HG02885 (cell line): ENCODE measurements at regions not wholly inside any gene's neighbourhood (a gene's known extent, or its start where the extent isn't known, plus 50 kb on each side); places are given as distances from the start of the nearest gene placed in this dataset.

Source experiments
- ATAC-seq: cut with Tn5 transposase; IDR thresholded peaks from one replicate; pipeline ENCODE4 v1.9.1; 2021; ENCODE audit warnings: mild to moderate bottlenecking; ENCODE audit not compliant: unreplicated experiment, poor library complexity

DNA sequence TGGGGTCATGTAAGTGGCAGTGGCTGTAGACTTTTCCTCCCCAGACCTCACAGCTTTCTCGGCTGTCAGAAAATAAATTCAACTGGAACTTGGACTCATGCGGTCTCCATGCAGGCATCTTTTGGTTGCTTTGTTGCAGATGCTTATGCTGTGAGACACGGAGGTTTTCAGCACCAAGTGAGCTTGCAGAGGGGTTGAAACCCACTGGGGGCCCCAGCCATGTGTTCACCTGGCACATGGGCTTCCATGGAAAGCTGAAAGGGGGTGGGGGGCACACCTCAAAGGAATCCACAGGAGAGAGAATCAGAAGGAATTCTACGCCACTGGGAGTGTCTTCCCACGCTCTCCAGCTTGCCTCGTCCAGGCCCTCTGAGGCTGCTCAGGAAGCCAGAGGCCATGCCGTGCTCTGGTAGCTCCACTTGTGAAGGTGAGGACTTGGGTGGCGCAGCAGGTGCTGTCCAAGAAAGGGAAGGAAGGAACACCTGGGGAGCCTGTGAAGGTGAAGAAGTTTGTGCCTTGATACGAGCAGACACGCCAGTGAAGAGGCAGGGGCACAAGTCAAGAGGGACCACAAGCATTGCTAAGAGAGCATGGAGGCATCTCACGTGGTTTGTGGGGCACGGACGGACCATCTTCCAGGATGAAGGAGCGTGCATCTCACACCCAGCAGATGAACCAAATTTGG is 134.3 kb upstream of the PMEPA1 start:
- no peak for ATAC-seq

DNA sequence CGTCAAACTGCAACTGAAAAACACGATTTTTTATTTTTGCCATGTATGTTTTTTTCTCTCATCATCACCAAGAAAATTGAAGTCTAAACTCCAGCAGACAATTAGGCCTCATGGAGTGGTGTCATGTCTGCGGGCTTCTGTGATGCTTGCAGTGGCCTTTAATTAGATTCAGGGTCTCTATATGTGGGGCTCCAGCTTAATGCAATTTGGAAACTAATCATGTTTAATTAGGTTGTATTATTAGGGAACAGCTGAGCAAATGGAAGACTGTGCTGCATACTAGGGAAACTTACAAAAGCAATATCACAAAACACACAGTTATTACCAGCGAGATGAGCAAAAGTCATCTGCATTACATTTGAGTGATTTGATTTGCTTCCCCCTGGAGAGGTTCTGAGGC is 132.9 kb upstream of the PMEPA1 start:
- no peak for ATAC-seq

DNA sequence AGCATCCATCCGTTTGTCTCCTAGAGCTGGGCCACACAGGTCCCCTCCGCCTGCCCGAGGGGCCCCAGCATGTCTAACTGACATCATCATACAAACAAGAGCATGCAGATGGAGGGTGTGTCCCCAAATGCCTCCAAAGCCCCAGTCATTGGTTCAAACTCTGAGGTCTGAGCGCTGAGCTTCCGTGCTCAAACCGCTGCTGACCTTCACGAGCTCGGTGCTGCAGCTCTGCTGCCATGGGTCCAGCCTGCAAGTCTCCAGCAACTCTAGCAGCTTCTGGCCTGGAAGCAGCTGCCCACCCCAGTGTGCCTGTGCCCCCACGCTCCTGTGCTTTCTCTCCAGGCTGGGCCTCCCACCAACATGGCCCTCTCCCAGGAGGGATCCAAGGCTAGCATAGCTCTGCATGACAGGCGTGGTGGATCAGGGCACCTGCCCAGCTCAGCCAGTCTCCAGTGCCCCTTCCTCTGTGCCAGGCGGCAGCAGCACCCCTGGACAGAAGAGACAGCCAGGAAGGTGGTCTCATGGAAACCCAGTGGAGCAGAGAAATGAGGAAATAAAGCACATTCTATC is 131.6 kb upstream of the PMEPA1 start:
- ATAC-seq = no peak

DNA sequence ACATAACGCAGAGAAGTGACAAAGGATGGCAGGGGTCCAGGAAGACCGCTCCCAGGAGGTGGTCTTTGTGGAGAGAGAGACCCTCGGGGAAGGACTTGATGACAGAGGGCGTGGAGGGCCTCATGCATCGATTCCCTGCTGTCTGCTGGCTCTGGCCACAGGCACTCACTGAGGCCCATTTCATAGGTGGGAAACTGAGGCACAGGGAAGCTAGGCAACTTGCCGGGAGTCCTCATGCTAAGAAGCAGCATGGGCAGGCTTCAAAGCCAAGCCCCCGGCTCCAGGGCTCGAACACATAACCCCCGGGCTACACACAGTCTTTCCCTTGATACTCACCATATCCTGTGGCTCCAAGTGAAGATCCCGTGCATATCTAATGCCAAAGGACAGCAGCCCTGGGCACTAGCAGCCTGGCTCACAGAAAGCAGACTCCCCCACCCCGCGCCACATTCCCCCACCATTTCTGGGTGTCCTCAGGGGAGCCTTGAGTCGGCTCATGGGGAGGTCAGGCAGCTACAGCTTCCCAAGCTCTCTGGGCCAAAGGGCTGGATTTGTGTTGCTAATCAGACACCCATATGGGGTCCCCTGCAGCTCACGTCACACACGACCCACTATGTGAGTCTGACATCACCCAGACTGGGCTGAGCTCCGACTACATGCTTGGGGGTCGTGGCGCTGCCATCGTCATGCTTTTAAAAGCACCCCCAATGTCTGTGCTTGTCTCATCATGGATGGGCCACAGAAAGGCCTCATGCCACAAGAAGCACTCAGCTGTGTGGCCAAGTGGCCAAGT is 130.9 kb upstream of the PMEPA1 start:
- ATAC-seq = no peak

DNA sequence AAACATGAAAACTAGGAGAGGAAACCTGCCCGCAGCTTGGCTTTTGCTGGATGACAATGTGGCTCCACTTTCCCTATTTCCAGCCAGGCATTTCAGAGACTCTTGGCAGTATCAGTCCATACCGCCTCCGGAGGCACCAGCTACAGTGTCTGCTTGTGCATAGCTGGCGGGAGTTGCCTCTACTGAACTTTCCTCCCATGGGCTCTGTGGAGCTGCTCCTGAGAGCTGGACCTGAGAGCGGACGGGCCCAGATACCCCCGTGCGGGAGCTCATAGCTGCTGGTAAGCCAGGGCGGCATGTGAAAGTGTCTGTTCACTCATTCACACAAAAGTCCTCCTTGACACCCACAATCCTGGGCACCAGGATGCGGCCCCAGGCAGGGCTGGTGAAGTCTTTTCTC is 130.3 kb upstream of the PMEPA1 start:
- no peak for ATAC-seq

DNA sequence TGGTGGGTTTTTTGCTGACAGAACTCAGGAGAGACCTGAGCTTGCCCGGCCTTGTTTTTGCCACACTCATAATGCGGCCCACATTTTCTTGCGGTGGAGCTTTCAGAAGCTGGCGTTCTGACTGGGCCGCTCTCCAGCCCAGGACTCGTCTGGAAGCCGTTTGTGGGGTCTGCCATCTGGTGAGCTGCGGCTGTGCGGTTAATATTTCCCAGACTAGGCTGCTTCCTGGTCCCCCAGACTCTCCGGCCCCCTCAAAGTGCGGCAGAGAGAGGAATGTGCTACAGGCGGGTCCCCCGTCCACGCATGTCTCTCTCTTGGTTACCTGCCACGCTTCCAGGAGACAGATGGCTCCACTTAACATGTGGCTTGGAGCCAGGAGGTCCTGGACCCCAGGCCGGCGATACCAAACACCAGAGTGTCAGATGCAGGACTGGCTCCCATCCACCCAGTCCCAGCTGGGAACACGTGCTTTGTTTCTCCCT is 128.9 kb upstream of the PMEPA1 start:
- no peak for ATAC-seq

DNA sequence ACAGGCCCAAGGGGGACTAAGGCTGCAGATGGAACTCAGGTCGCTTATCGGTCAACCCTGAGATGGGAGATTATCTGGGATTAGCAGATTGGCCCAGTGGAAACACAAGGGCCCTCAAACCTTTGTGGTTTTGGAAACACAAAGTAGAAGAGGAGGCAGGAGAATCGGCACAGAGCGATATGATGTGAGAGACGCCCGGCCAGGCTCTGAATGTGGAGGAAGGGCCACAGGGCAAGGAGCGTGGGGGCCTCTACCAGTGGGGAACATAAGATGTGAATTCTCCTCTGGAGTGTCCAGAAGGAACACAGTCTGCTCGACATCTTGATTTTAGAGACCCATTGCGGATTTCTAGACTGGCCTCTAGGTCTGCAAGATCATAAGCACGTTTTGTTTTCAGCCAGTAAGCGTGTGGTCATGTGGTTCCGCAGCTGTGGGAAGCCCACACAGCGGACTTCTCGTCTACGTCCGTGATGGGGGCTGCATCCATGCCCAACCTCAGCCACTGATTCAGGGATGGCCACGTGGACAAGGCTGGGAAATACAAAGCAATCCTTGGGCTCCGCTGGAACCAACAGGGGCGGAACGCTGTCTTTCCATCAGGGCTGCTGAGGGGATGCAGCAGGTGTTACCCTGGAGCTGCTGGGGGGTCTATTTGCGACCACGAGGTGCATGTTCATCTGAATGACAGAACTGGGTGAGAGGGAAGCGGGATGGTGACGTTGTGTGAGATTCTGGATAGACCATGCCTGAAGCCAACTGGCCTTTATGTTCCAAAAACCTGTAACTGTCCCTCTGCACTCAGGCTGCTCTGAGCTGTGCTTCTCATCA is 127.6 kb upstream of the PMEPA1 start:
- no peak for ATAC-seq

DNA sequence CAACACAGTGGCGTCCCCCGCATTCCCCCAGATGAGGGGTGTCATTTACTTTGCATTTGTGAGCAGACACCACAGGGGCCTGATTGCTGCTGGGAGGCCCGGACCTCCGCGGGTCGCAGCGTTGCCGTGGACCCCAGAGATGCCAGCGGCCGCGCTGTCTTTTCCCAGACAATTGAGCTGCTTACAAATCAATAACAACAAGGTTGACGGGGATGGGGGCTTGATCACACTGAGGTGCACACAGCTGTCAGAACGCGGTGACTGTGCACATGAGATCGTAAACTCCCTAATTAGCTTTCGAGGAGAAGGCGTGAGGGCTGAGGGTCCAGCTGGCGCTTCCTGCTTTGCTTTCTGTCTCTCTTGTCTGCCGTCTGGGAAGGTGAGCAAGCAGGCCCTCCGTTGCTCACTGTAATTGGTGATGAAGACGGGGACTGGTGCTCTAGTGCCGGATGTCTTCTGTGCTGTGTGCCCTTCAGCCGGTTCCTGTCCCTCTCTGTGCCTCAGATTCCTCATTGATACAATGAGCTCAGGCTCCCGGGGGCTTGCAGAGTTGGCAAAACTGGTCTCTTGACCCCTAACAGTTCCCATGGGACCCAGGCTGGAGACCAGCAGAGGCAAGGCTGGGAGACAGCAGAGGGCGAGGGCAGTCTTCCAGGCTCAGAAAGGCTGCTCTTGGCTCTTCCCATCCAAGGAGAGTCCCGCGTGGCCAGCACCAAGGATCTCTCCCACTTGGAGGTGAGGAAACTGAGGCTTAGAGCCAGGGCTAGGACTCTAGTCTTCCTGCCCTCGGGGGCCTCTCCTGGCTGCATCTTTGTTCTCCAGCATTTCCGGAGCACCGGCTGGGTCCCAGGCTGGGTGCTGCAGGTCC is 126.0 kb upstream of the PMEPA1 start:
- no peak for ATAC-seq

DNA sequence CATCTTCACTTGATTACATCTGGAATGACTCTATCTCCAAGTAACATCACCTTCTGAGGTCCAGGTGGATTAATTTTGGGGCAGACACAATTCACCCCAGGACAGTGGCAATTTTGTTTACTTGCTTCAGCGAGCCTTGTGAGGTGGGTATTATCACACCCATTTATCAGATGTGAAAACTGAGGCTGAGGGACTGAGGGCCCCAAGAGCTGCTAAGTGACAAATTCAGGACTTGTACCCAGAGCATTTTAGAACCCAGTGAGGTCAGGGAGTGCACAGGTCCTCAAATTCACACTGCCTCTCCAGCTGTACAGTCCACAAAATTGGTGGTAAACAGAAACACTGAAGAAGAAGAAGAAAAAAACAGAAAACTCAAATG is 125.2 kb upstream of the PMEPA1 start:
- no peak for ATAC-seq

DNA sequence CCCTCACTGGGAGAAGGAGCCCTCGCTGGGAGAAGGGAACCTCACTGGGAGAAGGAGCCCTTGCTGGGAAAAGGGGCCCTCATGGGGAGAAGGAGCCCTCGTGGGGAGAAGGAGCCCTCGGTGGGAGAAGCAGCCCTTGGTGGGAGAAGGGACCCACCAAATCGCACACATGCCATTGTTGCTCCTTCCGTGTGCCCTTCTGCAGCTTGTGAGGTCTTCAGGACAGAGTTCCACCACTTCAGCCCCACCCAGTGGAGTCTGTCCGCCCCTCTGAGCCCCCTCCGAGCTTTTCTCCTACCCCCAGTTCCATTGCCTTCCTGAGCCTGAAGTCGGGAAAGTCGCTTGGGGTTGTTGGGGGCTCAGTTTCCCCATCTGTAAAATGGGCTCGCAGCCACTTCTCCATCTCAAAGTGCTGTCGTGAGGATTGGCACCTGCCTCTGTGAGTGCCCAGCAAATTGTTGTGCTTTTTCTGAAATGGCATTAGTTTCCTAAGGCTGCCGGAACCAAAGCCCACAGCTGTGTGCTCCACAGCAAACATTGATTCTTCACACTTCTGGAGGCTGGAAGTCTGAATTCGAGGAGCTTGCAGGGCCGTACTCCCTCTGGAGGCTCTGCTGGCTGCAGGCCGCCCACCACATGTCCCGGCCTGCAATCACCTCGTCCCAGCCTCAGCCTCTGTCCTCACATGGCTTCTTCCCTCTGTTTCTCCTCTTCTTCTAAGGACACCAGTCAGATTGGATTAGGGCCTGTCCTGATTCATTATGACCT is 124.7 kb upstream of the PMEPA1 start:
- no peak for ATAC-seq

DNA sequence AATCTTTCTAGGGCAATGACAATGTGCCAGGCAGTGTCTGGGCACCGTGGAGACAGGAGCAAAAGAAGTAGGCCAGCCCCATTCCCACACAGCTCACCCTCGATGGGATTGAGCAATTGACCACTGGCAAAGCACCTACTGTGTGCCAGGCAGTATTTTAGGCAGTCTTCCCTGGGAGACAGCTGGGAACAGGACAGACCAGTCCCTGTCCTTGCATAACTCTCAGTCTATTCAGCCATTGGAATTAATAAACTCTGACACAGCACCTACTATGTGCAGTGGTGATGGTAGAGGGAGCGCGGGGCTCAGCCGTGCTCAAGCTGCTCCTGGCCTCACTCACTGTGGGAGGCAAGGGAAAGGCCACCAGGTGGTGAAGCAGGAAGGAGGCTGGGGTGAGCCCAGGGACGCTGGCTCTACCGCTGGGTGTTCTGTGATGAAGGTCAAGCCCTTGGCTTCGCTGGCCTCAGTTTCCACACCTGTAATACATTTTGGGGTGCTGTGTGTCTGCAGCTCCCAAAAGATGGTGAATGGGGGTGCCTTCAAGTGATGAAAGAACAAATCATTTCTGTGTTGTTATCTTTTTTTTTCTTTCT is 122.3 kb upstream of the PMEPA1 start:
- ATAC-seq = no peak

DNA sequence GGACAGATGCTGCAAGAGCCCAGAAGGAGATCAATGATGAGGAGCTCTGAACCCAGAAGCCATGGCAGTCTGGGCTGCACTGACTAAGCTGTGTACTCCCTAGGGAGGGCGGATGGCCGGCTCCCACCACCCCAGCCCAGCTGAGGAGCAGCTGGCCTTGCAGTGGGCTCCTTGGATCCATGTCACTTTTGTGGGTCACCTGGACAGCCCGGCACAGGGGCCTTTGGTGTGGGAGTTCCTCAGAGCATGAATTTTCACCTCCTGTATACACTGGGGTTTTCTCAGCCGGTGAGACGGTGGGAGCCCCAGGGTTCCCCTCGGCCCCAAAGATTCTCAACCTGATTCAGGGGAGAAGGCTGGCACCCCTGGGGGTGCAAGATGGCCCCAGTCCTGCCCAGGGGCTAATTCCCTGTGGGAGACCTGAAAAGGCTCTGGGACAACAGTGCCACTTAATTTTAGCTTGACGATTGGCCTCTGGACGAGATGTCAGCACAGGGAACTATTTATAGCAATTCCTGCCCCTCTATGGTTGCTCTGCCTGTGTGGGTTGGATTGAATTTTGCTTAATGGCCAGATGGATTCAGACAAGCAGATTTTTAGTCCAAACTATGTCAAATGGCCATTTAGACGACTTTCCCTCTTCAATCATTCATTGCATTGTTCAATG is 121.6 kb upstream of the PMEPA1 start:
- ATAC-seq = no peak

DNA sequence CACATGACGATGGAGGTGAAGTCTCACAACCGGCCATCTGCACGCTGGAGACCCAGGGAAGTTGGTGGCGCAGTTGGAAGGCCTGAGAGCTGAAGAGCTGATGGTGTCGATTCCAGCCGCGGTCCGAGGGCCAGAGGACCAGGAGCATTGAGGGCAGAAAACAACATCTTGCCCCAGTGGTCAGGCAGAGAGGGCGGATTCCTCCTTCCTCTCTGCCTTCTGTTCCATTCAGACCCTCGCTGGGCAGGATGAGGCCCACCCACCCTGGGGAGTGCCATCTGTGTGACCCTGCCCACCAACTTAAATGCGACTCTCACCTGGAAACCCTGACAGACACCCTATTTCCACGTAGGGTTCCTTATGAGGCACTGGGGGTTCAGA is 120.7 kb upstream of the PMEPA1 start:
- ATAC-seq = no peak

DNA sequence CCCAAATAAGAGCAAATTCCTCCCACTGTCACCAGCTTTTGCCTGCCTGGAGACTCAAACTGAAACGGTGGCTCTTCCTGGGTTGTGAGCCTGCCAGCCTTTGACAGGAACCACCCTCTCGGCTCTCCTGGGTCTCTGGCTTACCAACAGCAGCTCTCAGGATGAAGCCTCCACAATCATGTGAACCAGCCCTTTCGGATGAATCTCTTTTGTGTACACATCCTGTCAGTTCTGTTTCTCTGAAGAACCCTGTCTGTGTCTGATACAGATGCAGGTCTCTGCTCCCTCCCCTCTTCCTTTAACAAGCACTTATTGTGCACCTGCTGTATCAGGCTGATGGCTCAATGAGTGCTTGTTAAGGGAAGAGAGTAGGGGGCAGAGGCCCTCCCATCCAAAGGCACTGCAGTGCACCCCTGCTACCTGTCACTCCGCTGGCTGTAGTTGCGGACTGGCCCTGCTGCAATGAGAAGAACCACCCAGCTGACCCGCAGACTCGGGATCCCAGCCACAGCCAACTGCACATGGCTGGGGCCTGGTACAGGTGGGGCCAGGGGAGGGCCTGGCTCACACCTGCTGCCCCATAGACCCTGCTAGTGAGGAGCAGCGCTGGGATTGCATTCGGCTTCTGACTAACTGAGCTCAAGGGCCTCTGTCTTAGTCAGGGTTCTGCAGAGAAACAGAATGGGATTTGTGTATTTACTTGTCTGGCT is 120.1 kb upstream of the PMEPA1 start:
- no peak for ATAC-seq

DNA sequence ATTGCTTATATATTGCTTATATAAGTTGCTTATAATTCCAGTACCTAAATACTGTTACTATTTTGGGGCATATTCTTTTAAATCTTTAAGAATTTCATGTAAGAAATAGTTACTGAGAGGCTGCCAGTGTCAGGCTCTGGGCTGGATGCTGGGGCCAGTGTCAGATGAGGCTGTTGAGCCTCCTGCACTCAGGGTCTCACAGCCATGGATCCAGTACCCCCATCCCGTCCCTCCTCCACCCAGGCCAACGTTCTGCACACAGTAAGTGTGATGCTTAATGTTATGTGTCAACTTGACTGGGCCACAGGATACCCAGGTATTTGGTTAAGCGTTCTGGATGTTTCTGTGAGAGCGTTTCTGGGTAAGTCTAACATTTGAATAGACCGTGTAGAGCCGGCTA is 119.5 kb upstream of the PMEPA1 start:
- ATAC-seq = no peak

DNA sequence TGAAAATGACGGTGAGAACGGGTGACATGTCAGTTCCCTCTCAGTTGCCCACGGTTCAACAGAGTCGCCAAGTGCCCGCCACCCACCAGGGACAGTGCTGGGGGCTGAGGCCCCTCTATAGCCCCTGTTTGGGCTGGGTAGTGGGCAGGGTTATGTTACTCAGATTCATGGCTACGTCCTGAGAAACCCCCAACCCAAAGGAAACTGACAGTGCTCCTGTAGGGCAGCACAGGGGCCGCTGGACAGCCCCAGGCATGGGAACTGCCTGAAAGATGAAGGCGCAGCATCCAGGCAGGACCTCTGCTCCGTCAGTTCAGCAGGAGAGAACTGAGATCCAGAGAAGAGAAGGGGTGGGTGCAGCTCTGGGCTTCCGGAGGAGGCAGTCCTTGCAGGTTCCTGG is 118.9 kb upstream of the PMEPA1 start:
- ATAC-seq = no peak

DNA sequence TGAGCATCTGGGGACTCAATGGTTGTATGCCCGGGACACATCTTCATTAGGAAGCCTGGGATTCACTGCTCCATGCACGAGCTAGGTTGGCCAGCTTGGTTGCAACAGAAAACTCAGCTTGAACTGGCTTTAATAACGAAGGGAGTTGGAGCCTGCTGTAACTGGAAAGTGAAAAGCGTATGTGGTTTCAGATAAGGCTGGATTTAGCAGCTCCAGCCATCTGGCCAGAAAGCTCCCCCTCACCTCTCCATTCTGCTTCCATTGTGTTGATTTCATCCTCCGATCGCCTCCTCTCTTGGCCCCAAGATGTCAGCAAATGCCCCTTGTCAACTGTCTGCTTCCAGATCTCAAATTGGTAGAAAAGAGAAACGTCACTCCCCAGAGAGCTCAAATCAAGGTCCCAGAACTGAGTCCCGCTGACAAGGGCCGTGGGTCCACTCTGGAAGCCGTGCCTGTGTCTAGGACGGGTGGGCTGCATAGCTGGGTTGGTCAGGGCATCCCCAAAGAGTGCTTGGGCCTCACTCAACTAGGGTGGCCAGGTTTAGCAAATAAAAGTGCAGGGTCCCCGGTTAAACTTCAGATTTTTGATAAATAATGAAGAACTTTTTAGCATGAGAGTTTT is 117.0 kb upstream of the PMEPA1 start:
- ATAC-seq = no peak
